ENCODE measurements at regions not wholly inside any gene's neighbourhood (a gene's known extent, or its start where the extent isn't known, plus 50 kb on each side); places are given as distances from the start of the nearest gene placed in this dataset.
A peak's percentile ranks its signal among the peaks of the same experiment; 100 is the strongest.

DNA sequence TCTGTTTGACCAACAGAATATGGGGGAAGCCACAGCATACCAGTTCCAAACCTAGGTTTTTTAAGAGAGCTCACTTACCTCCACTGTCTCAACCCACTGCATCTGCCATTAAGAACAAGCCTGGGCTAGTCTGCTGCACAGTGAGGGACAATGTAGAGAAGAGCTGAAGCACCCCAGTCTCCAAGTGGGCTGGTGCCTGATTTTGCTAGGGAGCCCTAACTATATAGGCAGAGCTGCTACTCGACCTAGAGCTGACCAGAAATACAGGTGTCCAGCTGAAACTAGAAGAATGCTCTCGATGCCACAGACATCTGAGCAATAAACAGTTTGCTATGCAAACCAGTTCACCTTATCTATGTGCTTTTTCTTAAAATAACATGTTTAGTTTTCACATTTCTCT, 106.9 kb upstream of the BET1 start:
- DNase-seq, result no peak

DNA sequence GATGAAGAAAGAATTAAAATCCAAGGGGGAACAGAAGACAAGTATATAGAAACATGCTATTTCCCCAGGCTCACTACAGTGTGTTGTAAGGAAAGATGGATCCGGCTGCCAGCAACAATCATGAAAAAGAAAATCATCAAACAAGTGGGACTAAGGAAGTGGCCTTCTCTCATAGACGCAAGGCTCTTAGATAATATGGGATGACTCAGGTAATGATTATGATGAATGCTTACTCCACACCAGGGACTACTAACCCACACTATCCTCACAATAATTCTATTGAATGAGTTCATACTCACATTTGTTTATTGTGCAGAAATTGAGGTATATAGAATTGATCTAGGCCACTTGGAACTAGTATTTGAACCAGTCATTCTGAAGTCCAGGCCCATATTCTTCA, 111.2 kb upstream of the BET1 start:
- DNase-seq, result peak; percentile 41

DNA sequence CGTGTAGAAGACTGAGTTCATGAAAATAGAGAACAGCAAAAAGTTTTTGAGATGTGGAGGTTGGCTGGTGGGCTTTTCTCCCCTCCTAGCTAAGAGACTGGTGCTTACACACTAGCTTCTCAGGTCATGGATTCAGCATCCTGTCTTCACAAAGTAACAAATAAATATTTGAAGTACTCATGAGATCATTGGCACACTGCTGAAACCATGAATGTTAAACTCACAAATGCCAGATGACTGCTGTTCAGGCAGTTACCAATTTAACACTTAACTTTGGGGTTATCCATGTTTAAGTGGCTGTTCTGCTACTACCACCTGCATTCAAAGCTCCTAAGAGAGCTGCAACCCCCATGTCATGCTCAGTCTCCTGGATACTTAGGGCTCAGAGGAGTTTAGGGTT, 119.0 kb upstream of the BET1 start:
- no peak for DNase-seq

GRCh38 chr7:94127026-94127425, 122.9 kb upstream of the BET1 start:
- no peak for DNase-seq

DNA sequence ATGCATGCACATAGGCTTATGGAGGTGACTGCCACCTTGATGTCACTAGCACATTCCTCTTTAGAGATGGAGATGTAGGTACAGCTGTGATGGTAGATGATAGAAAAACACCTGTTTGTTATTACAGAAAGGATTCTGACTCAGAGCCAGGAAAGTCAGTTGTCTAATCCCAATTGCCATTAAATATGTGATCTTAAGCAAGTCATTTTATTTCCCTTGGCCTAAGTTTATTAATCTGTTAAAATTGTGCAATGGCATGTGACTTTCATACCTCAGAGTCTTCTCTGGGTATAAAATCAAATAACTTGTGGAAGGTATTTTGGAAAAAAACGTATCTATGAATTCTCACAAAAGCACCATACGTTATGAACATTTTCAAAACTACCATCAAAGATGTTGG, 123.9 kb upstream of the BET1 start:
- no peak for DNase-seq

GRCh38 chr7:94129443-94130140, 125.4 kb upstream of the BET1 start:
- DNase-seq, result peak; percentile 83

DNA sequence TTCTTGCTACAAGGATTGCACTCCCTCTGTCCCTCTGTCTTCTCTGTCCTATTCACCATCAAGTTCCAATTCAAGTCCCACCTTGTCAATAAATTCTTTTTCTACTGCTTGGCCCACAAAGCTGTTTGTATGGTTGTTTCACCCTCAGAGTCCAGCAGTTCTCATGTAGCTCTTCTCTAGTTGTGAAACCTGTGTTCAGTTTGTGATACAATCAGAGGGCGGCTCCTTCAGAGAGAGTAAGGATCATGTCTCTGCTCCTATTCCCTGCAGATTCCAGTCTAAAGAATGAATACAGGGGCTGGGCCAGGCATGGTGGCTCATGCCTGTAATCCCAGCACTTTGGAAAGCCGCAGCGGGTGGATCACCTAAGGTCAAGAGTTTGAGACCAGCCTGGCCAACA, 126.6 kb upstream of the BET1 start:
- DNase-seq, result no peak

DNA sequence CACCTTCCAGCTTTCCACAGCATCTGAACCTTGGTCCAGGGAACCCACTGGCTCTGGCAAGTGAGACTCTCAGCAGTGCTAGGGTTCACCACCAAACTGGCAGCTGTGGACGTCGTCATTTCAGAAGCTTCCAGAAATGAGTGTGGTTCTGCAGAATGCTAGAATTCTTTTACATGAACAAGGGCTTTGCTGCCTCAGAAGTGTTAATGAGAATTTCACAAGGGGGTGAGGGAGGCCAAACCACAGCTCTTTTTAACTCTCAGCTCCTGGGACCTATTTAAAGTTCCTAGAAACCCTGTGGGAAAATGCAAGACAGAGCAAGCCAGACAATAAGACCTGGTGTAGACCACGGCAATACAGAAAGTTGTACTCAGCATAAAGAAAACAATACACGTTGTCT, 129.3 kb upstream of the BET1 start:
- no peak for DNase-seq

DNA sequence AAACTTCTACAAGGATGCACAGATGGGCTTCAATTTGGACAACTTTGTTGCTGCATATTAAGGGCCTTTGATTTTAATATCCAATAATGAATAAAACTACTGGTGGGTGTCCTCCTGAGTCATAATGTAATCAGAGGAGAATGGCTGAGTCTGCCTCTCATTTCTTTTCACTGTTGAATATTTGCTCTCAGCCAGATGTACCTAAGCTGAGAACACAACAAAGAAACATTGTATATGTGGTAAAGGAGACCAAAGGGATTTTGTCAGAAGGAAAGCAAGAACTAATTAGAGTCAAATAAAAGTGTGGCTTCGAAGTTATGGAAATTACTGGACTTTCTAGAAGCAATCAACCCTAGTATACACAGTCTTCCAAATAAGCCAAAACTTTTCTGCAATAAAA, 131.0 kb upstream of the BET1 start:
- no peak for DNase-seq

DNA sequence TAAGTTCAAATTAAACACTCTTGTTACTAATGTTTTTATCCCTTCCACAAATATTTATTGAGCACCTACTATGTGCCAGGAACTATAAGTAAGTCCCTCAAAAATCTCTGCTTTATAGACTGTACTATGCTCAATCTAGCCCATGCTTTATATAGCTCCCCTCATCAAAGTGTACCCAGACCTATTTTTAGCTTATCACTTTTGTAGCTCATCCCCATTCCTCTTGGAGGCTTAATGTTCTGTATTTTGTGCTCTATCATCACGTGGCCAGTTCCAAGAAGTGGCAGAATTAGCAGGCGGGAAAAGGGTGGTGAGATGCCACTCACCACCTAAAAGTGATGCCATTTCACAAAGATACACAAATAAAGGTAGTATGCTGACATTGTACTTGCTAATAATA, 138.1 kb upstream of the BET1 start:
- DNase-seq, result no peak

- DNase-seq, result no peak
Observed at GRCh38 chr7:94145602-94146001, 141.4 kb upstream of the BET1 start.

GRCh38 chr7:94146408-94146807, 142.3 kb upstream of the BET1 start:
- no peak for DNase-seq

GRCh38 chr7:94149789-94150545, 145.8 kb upstream of the BET1 start:
- no peak for DNase-seq

DNA sequence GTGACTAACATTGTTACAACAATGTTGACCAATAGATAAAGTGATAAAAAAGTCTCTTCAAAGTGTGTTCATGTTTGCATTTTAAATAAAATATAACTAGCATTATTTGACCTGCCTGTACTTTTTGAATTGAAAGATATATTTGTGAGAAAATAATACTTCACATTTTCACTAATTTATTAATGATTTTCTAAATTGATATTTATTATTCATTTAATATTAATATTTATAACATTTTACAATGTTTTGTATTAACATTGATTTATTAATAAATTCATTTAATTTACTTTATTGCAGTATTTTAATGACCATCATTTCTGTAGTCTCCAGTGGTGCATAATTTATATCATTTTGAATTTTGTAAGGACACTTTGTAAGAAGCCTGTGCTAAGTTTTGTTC, 150.0 kb upstream of the BET1 start:
- no peak for DNase-seq

DNA sequence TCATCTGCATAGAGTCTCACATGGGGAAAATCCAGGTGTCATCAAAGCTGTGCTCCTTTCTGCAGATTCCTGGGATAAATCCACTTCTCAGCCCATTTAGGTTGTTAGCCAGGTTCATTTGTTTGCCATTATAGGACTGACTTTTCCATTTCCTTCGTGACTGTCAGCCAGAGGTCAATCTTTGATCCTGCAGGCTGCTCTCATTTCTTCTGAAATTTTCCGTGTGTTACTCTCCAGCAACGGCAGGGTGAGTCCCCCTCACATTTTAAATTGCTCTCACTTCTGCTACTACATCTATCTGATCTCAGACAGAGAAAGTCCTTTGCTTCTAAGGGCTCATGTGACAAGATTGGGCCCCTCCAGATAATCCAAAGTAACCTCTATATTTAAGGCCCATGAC, 150.7 kb upstream of the BET1 start:
- no peak for DNase-seq

DNA sequence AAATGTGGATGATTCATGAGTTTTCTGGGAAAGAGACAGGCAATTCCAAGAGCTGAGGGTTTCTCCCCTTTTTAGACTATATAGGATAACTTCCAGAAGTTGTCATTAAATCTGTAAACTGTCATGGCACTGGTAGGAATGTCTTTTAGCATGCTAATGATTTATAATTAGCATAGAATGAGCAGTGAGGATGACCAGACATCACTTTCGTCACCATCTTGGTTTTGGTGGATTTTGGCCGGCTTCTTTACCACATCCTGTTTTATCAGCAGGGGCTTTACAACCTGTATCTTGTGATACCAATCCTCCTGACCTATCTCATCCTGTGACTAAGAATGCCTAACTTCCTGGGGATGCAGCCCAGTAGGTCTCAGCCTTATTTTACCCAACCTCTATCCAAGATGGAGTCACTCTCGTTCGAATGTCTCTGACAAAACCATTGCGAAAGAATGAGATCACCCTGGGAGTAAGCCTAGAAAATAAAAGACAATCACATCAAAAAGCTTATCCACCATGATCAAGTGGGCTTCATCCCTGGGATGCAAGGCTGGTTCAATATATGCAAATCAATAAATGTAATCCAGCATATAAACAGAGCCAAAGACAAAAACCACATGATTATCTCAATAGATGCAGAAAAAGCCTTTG, 153.6 kb upstream of the BET1 start:
- peak; percentile 80 for DNase-seq

GRCh38 chr7:94160719-94161435, 156.7 kb upstream of the BET1 start:
- DNase-seq, result no peak

DNA sequence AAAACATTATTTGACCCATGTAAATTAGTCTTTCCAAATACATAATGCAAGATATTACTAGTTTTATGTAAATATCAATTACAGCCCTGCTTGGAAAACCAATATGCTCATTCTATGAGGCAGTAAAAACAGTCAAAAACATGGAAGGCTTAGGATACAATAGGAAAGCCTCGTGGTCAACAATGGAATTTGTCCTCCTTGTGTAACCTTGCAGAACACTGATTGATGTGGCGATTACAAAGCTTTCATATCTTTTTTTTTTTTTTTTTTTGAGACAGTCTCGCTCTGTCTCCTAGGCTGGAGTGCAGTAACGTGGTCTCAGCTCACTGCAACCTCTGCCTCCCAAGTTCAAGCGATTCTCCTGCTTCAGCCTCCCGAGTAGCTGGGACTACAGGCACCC, 157.3 kb upstream of the BET1 start:
- DNase-seq, result no peak

GRCh38 chr7:94169682-94170081, 165.5 kb upstream of the BET1 start:
- DNase-seq, result no peak

DNA sequence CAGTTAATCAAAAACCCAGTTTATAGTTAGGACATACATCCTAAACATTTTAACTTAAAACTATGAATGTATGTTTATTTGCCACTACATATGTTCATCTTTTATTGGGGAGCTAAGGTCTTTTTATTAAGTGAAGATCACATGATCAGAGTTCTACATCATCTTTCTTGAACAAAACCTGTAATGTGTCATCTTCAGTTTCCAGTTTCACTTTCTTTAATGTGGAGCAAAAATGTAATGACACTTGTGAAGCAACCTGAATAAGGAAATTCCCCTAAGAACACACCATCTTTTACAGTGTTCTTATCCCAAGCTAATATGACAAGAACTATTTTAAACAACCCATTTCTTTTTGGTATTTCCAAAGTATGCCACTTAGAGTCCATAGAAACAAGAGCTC, 166.7 kb upstream of the BET1 start:
- DNase-seq, result no peak

DNA sequence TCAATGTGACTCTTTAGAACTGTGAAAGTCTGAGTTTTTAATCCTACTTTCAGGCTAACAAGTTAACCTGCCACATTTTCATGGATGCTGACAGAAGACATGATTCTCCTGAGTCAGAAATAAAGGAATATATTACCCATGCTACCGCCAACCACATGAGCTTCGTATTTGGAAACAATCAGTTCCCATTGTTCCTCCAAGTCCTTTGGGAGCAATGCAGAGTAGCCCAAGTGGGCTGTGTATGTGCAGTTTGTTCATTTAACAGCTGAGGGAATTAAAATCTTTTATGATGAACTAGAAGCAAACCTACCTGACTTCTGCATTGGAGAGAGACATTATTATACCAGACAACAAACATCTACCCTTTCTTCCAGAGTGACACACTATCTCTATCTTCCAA, 169.3 kb upstream of the BET1 start:
- DNase-seq, result no peak

DNA sequence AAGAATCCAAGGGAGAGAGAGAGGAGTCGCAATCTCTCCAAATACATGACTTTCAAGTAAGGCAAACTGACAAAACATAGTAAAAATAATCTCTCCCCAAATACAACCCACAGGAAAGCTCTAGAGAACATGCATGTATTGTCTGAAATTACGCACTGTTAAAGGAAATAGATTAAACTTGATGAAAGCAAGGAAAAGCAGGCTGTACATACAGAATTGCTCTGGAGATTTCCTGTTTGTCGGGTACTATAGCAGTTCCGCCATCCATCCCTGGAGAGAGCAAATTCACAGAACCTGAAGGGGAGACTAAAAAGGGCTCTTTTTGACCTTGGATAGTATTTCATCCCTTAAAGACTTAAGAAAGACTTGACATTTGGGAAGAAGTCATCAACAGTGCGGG, 170.2 kb upstream of the BET1 start:
- no peak for DNase-seq

- no peak for DNase-seq
Observed at GRCh38 chr7:94174956-94175355, 170.8 kb upstream of the BET1 start.

Data from NCI-H226 (cell line).